Mucosa of gallbladder (tissue), 1 donor: ENCODE measurements at regions not wholly inside any gene's neighbourhood (a gene's known extent, or its start where the extent isn't known, plus 50 kb on each side); places are given as distances from the start of the nearest gene placed in this dataset.
"Not testable (repeated sequence)": the region's sequence is repeated elsewhere in the genome, so short reads cannot be mapped to it uniquely, and the experiment has no call there.

Experiments used
- DNase-seq: peaks from one replicate; pipeline ENCODE4 v3.0.0-alpha.2; 2020; ENCODE audit warnings: low spot score
- donor health status: DM: no; HTN: no; CAD: no.

DNA sequence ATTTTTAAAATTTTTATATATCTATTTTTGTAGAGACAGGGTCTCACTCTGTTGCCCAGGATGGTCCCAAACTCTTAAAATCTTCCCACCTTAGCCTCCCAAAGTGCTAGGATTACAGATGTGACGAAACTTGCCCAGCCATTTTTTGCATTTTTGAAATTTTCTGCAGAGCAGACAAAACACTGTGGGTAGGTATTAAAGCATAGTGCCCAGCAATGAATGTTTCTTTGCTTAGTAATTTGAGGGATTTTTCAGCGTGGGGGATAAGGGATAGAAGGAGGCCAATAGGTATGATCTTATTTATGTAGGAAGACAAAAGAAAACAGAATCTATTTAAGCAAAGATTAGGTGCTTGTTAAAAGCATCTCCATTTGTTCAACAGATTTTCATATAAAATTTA is 446.8 kb upstream of the DPH6 start:
- no peak for DNase-seq

DNA sequence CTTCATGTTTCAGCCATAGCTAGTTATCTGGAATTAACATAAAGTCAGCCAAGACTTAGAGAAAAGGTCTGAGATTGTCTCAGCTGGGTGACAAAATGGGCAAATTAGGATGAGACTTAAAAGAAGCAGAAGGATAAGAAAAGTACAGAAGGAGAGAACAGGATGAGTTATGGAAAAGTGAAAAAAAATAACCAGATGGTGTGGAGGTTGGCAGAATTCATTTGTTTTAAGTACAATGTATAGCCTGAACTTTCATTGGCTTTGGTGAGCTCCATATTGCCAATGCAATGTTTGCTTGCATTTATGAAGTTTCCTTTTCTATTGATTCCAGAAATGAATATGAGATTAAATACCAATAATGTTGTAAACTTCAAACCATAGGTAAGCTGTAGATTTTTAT is 447.2 kb upstream of the DPH6 start:
- no peak for DNase-seq

DNA sequence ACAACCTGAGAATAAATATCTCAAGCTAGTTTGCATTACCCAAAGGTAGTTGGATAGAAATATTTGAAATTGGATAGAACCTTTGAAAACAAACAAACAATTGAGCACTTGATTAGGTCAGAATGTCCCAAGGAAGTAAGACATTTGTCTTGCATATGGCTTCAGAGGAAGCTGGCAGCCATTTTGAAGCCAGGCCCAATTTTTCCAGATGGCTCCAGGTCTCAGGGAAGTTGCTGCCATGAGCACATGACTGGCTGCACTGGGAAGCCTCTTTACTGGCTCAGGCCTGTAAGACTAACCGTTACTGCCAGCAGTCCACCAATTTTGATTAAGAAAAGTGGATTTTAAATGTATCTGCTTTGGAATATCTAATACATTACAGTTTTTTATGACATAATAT is 448.9 kb upstream of the DPH6 start:
- DNase-seq: no peak

DNA sequence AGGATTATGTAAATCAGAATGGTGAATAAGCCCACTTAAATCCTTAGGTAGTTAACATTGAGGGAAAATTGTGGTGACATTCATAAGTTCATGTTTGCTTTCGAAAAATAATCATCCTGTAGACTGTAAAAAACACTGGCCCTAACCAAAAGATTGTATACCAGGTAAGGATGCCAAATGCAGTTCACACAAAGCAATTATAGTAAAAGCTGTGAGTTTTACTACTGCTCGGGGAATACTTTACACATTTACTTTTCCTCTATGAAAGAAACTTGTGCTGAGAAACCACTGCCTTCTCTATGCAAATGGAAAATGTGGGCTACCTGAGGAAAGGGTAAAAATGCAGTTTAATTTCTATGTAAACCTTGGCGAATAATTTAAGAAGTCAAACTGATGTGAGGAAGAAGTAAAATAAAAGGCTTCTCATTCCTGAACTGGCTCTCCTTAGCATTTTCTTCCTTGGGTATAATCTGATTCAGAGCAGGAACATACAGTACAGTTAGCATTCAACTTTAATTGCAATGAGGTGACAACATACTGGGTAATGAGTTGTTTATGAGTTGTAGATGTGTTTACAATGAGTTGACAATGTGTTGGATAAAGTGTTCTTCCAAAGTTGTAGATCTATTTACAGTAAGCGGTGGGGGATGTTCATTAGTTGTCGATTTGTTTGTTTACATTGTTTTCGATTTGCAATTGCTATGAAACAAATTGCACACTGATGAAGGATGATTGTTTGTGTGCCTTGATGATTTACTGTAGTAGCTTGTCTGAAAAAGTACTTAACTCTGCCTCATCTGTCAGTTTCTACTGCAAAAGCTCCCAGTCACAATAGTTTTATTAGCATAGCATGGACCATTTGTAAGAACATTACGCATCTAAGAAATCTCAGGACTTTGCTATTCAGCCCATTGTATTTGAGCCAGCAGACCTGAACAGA is 453.0 kb upstream of the DPH6 start:
- DNase-seq: no peak

DNA sequence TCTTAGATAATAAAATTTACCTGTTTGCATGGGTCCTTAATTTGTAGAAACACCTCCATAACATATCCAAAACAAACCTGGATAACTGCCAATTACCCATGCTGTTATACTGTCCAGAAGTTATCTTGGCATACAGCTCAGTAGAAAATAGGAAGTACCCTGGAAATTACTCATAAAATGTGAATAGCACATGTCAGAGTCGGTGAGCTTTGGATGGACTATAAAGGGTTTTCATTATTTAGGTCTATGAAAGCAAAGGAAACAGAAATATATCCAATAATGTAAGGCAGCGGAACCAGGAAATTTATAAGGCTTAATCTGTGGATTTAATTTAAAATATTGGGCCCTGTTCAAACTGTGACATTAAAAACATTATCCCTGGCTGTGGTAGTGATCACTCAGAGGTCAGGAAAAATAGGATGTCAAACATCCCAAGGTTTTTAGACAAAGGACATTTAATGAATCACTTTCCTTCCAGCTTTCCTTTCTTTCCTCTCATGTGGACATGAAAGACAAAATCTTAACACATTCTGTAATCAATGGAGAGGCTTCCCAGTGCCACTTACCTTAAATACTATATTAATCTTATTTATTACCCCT is 459.0 kb upstream of the DPH6 start:
- no peak for DNase-seq

DNA sequence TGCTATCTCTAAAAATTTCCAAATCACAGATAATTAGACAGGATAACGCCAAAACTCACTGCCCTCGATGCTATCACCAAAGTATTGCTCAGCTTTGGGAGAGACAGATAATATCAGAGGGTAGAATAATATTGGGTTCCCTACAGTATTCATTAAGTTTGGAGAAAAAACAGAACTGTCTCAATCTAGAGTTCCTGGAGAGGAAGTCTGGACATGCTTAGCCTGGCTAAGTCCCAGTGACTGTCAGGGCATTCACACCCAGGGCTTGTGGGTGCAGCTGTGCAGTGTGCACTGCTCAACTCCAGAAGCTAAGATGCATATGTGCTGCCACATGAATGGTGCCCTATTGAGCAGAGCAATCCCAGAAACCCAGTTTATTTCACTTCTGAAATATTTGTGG is 459.6 kb upstream of the DPH6 start:
- DNase-seq: no peak

DNA sequence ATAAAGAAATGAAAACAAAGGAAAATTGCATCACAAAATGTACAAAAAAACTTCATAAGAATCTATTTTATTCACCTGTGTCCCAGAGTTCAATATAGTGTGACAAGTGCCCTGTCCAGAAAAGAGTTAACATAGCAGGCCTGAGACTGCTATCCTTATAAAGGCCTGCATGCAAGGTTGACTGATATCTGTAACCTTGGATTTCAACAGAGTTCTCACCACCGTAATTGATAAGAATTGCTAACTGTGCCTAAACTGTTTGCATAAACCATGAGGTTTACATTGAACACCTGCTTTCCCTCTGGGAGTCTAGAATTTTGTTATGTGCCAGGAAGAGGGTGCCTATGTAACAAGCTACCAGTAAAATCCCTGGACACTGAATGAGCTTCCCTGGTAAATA is 461.7 kb upstream of the DPH6 start:
- DNase-seq: no peak

DNA sequence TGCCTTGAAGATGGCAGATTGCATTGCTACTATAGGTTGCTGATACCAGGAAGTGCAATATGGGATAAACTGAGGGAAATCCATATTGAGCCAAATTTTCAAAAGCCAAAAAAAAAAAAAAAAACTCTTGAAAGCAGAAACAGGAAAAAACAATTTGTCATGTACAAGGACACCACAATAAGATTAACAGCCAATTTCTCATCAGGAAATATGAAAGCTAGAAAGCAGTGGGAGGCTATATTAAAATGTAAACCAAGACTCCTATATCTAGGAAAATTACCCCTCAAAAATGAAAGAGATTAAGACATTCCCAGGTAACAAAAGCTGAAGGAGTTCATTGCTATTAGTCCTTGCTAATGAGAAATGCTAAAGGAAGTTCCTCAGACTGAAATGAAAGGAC is 462.8 kb upstream of the DPH6 start:
- DNase-seq: no peak

DNA sequence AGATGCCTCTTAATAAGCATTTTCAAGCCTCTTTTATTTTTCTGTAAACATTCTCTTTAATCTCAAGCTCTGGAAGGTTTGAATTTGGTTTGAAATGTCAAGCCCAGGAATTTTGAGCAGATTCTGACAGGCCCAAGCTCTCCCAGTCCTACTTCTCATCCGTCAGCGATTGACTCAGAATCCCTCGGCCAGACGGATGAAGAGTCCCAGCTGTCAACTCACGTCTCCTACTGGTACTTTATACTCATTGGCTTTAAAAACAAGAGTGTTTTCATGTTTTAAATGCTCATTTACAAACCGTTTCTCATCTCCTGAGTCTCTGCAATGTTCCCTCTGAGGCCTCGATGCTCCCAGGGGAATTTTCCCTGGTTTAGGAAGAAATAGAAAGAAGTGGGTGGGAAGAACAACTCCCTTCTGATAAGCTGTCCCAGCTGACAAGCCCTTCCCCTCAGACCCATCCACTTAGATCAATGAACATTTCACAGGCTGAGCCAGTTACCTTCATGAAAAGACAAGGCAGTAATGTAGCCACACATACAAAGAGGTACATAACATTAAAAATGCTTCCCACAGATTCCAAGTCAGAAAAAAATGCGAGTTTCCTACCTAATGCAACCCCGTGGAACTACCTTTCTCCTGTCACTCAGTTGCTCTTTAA is 478.2 kb upstream of the DPH6 start:
- DNase-seq: no peak

DNA sequence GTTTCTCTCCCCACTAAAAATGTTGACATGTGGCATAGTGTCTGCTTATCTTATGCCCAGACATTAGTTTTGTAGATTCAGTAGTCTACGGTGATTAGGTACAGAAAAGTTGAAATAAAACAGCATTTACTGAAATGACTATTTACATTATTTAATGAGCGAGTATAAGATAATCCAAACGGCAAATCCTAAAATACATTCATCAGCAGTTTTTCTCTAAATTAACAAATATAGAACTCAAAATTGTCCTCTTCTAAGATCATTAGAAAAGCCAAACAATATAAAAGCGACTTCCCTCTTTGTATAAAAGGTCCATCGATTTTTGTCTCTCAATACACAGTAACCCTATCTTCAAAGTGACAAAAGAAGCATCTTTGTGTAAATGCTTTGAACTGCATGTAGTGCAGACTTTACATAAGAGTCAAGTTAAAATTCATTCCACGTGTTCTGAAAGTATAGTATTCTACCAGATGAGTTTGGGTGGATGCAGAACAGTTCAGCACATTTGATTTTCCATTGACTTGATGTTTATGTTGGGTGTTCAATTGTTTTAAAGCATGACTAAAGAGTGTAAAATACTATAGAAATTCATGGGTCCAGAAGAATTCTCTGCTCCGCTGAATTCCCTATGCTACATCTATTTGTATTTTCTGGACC is 480.8 kb upstream of the DPH6 start:
- no peak for DNase-seq

DNA sequence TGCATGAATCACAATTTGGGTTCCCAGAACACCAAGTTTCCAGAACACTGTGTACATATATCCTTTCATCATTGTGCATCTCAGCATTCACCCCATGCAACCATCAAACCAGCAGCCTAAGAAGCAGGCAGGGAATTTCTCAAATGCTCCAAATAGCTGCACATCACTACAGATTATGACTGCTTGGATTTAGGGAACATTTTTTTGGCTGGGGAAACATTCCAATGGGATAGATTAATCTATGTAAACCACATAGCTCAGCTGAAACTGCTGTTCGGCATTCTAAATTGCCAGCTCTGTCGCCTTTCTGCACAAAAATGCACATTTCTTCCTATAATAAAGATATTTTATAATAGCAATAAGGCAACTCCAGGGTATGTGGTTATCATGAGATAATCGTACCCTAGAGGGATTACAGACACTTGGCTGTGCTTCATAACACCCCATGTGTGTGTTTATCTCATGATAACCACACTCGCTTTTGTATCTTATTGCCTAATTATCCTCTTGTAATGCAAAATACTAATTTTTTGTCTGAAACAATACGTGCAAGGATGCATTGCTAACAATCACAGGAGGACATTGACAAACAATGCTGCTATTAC is 483.7 kb upstream of the DPH6 start:
- no peak for DNase-seq

DNA sequence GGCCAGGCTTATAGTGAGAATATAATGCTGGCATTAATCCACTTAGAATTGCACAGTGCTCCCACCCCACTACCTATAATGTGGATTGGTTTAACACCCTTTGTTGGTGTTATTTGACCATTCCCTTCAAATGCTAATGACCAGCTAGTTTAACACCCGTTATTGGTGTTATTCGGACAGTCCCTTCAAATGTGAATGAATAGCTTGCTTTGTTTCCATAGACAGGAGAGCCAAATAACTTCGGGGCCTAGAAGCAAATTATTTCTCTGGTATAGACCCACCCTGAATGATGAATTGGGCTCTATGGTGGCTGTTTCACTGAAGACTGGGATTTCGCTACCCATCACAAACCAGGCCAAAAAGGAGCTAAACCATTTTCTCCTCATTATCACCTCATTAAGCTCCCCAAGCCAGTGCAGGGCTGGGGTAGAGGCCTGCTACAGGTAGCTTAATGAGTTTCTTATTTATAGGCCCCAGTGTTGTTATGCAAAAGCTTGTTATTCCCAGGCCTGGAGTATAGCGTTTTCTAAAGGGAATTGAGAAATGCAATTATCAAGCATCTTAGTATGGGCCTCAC is 494.1 kb upstream of the DPH6 start:
- DNase-seq: no peak

DNA sequence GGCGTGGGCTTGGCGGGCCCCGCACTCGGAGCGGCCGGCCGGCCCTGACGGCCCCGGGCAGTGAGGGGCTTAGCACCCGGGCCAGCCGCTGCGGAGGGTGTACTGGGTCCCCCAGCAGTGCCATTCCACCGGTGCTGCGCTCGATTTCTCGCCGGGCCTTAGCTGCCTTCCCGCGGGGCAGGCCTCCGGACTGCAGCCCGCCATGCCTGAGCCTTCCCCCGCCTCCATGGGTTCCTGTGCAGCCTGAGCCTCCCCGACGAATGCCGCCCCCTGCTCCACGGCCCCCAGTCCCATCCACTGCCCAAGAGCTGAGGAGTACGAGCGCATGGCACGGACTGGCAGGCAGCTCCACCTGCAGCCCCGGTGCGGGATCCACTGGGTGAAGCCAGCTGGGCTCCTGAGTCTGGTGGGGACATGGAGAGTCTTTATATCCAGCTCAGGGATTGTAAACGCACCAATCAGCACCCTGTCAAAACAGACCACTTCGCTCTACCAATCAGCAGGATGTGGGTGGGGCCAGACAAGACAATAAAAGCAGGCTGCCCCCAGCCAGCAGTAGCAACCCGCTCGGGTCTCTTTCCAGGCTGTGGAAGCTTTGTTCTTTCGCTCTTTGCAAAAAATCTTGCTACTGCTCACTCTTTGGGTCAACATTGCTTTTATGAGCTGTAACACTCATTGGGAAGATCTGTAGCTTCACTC is 501.2 kb upstream of the DPH6 start:
- DNase-seq: not testable (repeated sequence)

DNA sequence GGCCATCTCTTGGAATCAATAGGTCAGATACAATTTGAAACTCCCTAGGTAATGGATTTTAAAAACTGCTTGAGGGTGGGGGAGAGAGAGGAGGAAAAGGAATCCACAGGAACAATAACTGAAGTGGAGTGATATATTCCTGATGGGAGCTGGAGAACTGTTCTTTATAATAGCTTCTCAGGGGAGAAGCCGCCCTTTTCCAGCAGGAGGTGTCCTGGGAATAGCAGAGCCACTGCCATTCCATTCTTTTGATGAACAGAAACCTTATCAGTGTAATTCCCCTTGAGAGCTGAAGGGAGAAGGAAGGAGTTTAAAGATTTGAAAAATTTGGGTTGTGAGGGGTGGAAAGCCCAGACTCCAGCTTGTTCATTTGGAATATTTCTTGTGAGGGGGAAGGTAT is 504.9 kb upstream of the DPH6 start:
- DNase-seq: no peak

DNA sequence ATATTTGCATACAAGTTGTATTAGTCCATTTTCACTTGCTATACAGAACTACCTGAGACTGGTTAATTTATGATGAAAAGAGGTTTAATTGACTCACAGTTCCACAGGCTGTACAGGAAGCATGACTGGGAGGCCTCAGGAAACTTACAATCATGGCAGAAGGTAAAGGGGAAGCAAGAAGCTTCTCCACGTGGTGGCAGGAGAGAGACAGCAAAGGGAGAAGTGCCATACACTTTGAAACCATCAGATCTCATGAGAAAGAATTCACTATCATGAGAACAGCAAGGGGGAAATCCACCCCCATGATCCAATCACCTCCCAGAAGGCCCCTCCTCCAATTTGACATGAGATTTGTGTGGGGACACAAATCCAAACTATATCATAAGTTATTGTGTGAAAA is 506.7 kb upstream of the DPH6 start:
- DNase-seq: peak; percentile 14

DNA sequence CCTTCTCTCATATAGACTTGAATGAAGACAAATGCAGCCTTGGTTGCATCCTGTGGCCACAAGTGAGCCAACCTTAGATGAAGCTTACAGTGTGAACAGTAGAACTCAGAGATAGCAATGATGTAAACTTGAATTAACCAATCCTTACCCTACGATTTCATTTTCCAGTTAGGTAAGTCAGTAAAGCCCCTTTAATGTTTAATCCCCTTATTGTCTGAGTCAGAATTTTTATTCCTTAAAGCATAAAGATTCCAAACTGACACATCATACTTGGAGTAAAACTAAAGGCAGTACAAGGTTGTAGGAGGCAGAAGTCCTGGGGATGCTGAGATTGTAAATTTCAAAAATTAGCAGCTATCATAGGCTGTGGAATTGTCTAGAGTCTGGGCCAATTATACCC is 507.8 kb upstream of the DPH6 start:
- DNase-seq: no peak

DNA sequence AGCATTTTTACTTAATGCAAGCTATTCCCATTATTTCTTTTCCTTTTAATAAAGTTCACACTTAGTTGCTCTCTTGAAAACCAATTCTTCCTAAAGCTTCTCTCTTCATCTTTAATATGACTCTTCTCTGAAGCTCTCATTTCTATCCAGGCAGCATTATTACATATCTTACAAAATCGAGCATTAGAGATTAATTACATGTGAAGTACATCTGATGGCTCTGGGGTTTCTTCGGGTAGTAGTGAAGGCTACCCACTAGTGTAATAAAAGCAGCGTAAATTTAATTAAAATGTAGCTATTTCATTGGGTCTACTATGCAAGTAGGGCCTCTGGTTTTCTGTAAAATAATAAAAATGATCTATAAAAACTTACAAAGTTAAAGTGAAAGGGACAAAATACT is 513.6 kb upstream of the DPH6 start:
- no peak for DNase-seq

DNA sequence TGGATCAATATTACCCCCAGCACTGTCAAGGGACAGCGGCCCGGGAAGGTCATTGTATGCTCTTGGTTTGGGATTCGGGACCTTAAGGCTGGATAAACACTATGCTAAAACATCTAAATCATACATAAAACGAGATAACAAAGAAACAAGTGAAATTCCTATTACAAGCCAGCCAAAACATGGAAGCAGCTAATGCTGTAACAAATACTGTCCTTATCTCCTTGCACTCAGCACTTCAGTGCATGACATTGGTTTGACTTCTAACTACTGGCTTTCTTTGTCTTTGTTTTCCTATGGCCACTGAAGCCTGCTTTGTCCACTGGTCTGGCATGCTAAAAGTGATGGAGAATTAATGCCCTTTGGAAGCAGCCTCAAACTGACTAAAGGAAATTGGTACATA is 516.4 kb upstream of the DPH6 start:
- no peak for DNase-seq

DNA sequence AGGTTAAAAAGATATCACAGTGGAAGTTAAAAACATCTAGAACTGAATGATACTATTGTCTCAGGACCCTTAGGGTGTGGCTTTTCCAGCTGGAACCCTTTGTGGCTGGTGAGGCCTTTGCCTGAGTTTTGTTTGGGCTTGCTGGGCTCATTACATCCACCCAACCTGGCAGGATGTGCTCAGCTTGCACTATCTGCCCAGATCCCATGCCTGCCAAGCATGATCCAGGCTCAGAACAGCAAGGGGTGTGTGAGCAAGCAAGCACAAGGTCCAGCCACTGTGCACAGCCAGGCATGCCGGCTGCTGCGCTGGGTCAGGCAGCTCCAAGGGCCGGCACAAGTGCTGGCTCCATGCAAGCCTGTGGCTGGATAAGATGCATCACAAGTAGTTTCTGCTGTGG is 512.7 kb upstream of the CDIN1 start:
- no peak for DNase-seq

DNA sequence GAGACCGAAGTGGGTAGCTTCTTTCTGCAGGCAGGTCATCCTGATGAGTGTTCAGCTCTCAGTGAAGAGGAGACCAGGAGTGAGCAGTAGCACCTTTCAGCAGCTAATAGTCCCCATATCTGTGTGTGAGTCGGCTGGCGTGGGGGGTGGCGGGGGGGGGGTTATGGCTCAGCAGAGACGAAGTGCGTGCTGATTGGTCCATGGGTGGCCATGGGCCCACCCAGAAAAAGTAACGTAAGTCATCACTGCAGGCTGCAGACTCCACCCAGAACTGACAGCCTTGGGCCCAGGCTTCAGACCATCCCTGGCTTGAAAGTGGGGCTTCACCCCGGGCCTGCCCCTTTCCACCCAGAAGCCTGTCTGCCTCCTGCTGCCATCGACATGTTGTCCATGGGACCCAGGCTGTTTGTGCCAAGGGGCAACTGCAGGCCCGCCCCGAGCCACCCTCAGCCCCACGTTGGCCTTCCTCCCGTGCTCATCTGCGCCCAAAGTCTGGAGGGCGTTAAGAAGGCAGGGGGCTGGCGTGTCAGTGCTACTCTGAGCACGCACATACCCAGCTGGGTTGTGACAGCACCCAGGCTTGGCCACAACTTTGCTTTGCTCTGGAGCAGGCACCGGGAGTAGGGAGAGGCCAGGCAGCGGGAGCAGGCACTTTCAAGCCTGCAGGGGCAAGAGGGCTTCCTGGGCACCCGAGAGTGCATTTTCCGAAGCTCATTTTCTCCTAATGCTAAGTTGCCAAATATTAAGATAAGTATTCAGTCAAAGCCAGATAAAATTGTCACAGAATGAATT is 511.7 kb upstream of the CDIN1 start:
- no peak for DNase-seq
